DND-41 (cell line): ENCODE measurements at regions not wholly inside any gene's neighbourhood (a gene's known extent, or its start where the extent isn't known, plus 50 kb on each side); places are given as distances from the start of the nearest gene placed in this dataset.

Experiments used
- EZH2 ChIP-seq: IDR thresholded peaks from 3 replicates; pipeline ENCODE4 v1.6.1; 2012; ENCODE audit warnings: borderline replicate concordance, low read depth, mild to moderate bottlenecking, moderate library complexity, low read length, inconsistent platforms; ENCODE audit not compliant: severe bottlenecking
- TF ChIP-seq, protein P1 (sequence below): IDR thresholded peaks from 2 replicates; pipeline ENCODE4 v1.5.1; 2012; ENCODE audit warnings: borderline replicate concordance, low read length, moderate library complexity, mild to moderate bottlenecking; ENCODE audit not compliant: poor library complexity, severe bottlenecking; ENCODE audit errors: extremely low read depth

DNA sequence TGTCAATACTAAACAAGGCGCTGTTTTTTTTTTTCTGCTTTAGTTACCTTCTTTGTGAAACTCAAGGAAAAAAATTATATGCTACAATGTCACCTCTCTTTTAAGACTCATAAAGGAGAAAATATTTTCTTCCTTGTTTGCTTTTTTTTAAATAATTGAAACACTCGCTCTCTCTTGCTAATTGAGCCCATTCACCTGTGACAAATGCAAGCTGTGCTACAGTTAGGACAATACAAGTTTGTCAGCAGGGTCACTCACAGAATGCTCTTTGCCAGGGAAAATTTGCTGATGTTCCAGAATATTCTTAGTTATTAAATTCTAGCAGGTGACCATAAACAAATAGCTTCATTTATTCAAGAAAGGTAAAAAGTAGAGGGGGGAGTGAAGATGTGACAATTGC, 375.9 kb upstream of the DPPA4 start:
- TF ChIP-seq, protein P1, sequence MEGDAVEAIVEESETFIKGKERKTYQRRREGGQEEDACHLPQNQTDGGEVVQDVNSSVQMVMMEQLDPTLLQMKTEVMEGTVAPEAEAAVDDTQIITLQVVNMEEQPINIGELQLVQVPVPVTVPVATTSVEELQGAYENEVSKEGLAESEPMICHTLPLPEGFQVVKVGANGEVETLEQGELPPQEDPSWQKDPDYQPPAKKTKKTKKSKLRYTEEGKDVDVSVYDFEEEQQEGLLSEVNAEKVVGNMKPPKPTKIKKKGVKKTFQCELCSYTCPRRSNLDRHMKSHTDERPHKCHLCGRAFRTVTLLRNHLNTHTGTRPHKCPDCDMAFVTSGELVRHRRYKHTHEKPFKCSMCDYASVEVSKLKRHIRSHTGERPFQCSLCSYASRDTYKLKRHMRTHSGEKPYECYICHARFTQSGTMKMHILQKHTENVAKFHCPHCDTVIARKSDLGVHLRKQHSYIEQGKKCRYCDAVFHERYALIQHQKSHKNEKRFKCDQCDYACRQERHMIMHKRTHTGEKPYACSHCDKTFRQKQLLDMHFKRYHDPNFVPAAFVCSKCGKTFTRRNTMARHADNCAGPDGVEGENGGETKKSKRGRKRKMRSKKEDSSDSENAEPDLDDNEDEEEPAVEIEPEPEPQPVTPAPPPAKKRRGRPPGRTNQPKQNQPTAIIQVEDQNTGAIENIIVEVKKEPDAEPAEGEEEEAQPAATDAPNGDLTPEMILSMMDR = no peak
- TF ChIP-seq EZH2 = no peak
